CD4-positive, alpha-beta memory T cell (primary cell): ENCODE measurements at regions not wholly inside any gene's neighbourhood (a gene's known extent, or its start where the extent isn't known, plus 50 kb on each side); places are given as distances from the start of the nearest gene placed in this dataset.
A peak's percentile ranks its signal among the peaks of the same experiment; 100 is the strongest.

Experiments used
- CTCF ChIA-PET: fragments of 350-600 bp; sonication (Branson Sonifier 250); formaldehyde crosslinking; loops from one replicate; lab custom pipeline; 2021; ENCODE audit warnings: inconsistent platforms; ENCODE audit not compliant: partially characterized antibody; lab: Charles Lee
- POLR2A ChIA-PET: fragments of 350-600 bp; sonication (Branson Sonifier 250); formaldehyde crosslinking; loops from one replicate; lab custom pipeline; 2021; ENCODE audit not compliant: partially characterized antibody; lab: Charles Lee
- DNase-seq, 5 donors: peaks; one replicate each; pipeline versions ENCODE4 v3.0.0 to v3.0.0-alpha.2; 2020 to 2022; ENCODE audit warnings: mixed read lengths in 1 of 5
- H3K27ac ChIP-seq: one replicate; pipeline ENCODE4 v1.7.0; 2013; ENCODE audit warnings: low read depth, low read length
- H3K27me3 ChIP-seq: 2 replicates; pipeline ENCODE4 v1.7.0; 2013; ENCODE audit warnings: mild to moderate bottlenecking, low read length, moderate library complexity; ENCODE audit not compliant: insufficient read depth
- H3K36me3 ChIP-seq: 2 replicates; pipeline ENCODE4 v1.7.0; 2013; ENCODE audit warnings: mild to moderate bottlenecking, low read length, moderate library complexity; ENCODE audit not compliant: insufficient read depth
- H3K4me1 ChIP-seq: 2 replicates; pipeline ENCODE4 v1.7.0; 2013; ENCODE audit warnings: mild to moderate bottlenecking, low read length, moderate library complexity; ENCODE audit not compliant: insufficient read depth
- H3K4me3 ChIP-seq, 2 donors: one replicate each; pipeline ENCODE4 v1.7.0; 2013; ENCODE audit warnings: low read length in 2 of 2, mild to moderate bottlenecking in 1 of 2
- H3K9me3 ChIP-seq, 2 donors: one replicate each; pipeline ENCODE4 v1.7.0; 2013; ENCODE audit warnings: low read length in 2 of 2, control low read depth in 1 of 2; ENCODE audit not compliant: control insufficient read depth in 1 of 2
- H3K27ac Mint-ChIP-seq, 7 donors: one replicate each; pipeline ENCODE4 v1.8.0; 2020 to 2021; ENCODE audit warnings: mixed read lengths in 7 of 7, mild to moderate bottlenecking in 6 of 7, inconsistent platforms in 3 of 7, moderate library complexity in 3 of 7
- H3K27me3 Mint-ChIP-seq, 2 donors: one replicate each; pipeline ENCODE4 v1.8.0; 2020 to 2021; ENCODE audit warnings: mixed read lengths in 2 of 2
- H3K36me3 Mint-ChIP-seq, 2 donors: one replicate each; pipeline ENCODE4 v1.8.0; 2020 to 2021; ENCODE audit warnings: mixed read lengths in 2 of 2, inconsistent platforms in 1 of 2, mild to moderate bottlenecking in 1 of 2
- H3K4me1 Mint-ChIP-seq, 4 donors: one replicate each; pipeline ENCODE4 v1.8.0; 2020 to 2021; ENCODE audit warnings: mixed read lengths in 4 of 4, mild to moderate bottlenecking in 1 of 4
- H3K4me3 Mint-ChIP-seq, 8 donors: one replicate each; pipeline ENCODE4 v1.8.0; 2020 to 2021; ENCODE audit warnings: mixed read lengths in 8 of 8, mild to moderate bottlenecking in 7 of 8, moderate library complexity in 6 of 8, inconsistent platforms in 3 of 8
- H3K9me3 Mint-ChIP-seq, 8 donors: one replicate each; pipeline ENCODE4 v1.8.0; 2020 to 2021; ENCODE audit warnings: mixed read lengths in 8 of 8, mild to moderate bottlenecking in 5 of 8, inconsistent platforms in 3 of 8, moderate library complexity in 1 of 8
- intact Hi-C: fragments of 100-400 bp; cut with micrococcal nuclease; formaldehyde crosslinking; loops from one replicate; pipeline ENCODE4 v1.15.1; 2023

DNA sequence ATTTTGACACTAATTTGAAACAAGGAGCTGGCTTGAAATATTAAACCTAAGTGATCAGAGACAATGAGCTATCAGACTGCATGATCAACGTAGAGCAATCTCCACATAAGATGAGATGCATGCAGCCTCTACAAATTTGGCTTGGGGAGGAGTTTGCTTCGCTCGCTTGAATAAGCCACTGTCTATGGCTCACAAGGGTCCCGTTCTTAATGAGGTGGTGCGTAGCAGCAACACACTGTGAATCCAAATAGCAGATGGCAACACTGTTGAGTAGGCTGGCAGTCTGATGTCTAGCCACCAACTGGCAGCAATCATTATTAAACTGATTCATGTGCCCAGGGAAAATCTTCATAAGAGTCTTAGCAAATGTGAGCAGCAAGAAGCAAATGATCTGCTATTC, 125.4 kb upstream of the CCDC54 start:
- Mint-ChIP-seq H3K27me3 (peaks cover 2 to 5% of the 10 kb centered on the region in 2 donors), H3K9me3 (no peaks in the 10 kb centered on the region)

DNA sequence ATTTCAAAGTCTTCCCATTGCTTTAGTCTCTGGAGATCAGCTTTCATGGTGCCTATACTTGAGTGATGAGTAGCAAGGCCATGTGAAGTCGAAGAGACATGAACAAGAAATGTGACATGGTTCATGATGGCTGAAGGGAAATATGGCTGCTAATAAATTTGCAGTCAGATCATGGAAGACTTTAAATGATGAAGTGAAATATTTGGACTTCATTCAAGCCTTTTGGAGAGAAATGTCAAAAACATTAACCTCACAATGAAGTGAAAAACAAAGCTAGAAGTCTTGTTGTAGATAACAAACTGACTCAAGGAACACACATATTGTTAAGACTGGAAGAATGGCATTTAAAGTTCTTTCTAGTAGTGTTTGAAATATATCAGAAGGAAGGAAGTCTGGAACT, 120.3 kb upstream of the CCDC54 start:
- H3K4me1 Mint-ChIP-seq = no peaks in the 10 kb centered on the region
- no peak overlapping the region for H3K4me3 Mint-ChIP-seq
- Histone ChIP-seq H3K36me3 (no peaks in the 10 kb centered on the region), H3K27ac (no peak overlapping the region), H3K9me3 (no peaks in the 10 kb centered on the region), H3K4me1 (no peaks in the 10 kb centered on the region), H3K4me3 (no peak overlapping the region), H3K27me3 (no peaks in the 10 kb centered on the region)
- no peak overlapping the region for H3K27ac Mint-ChIP-seq
- ChIA-PET CTCF (no interaction called here), POLR2A (no interaction called here)
- peaks cover 11% of the 10 kb centered on the region in 2 donors for H3K27me3 Mint-ChIP-seq
- intact Hi-C loops = no loop called here
- DNase-seq = no peak
- H3K9me3 Mint-ChIP-seq = no peaks in the 10 kb centered on the region
- no peaks in the 10 kb centered on the region for H3K36me3 Mint-ChIP-seq

More for the DNA sequence above, 125.4 kb upstream of the CCDC54 start:
- H3K4me3 ChIP-seq = no peak overlapping the region
- DNase-seq = no peak
- H3K36me3 ChIP-seq = no peaks in the 10 kb centered on the region
- H3K4me1 Mint-ChIP-seq = no peaks in the 10 kb centered on the region
- H3K27ac Mint-ChIP-seq = no peak overlapping the region
- H3K27me3 ChIP-seq = no peaks in the 10 kb centered on the region
- ChIA-PET POLR2A (no interaction called here), CTCF (interaction anchor here (1.1 kb wide), 1 partner anchor 17 kb away, joined by 4 read pairs; no protein-coding TSS in a partner anchor)
- H3K9me3 ChIP-seq = no peaks in the 10 kb centered on the region
- H3K4me3 Mint-ChIP-seq = no peak overlapping the region
- H3K27ac ChIP-seq = no peak overlapping the region
- no peaks in the 10 kb centered on the region for H3K36me3 Mint-ChIP-seq
- intact Hi-C loops = no loop called here
- H3K4me1 ChIP-seq = no peaks in the 10 kb centered on the region

DNA sequence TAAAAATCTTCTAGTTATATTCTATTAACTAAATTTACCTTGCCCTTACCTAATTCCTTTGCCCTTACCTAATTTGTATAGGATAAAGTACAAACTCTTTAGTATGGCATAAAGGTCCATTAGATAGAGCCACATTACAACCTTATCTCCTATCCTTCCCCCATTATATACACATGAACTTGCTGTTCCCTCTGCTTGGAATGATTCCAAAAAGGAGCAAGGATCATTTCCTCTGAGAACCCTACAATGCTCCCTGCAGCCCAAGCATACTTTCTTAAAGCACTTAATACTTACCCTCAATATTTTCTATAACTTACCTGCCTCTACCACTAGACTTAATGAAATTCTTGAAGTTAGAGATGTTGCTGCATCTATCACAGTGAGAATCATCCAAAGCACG, 118.9 kb upstream of the CCDC54 start:
- Mint-ChIP-seq H3K9me3 (no peaks in the 10 kb centered on the region), H3K36me3 (no peaks in the 10 kb centered on the region), H3K4me1 (peaks cover 0 to 3% (median 2%) of the 10 kb centered on the region in 4 donors), H3K27me3 (peaks cover 11% of the 10 kb centered on the region in 2 donors), H3K27ac (no peak overlapping the region), H3K4me3 (no peak overlapping the region)
- H3K36me3 ChIP-seq = no peaks in the 10 kb centered on the region
- no peaks in the 10 kb centered on the region for H3K27me3 ChIP-seq
- POLR2A ChIA-PET = interaction anchor here (0.6 kb wide), 1 partner anchor 19 kb away, joined by 4 read pairs; no protein-coding TSS in a partner anchor
- no peak overlapping the region for H3K27ac ChIP-seq
- CTCF ChIA-PET = interaction anchor here (2.1 kb wide), 1 partner anchor 14 kb away, joined by 13 read pairs; no protein-coding TSS in a partner anchor
- H3K4me1 ChIP-seq = peaks cover 6% of the 10 kb centered on the region
- H3K9me3 ChIP-seq = no peaks in the 10 kb centered on the region
- DNase-seq = no peak
- H3K4me3 ChIP-seq = no peak overlapping the region
- intact Hi-C loops = no loop called here

DNA sequence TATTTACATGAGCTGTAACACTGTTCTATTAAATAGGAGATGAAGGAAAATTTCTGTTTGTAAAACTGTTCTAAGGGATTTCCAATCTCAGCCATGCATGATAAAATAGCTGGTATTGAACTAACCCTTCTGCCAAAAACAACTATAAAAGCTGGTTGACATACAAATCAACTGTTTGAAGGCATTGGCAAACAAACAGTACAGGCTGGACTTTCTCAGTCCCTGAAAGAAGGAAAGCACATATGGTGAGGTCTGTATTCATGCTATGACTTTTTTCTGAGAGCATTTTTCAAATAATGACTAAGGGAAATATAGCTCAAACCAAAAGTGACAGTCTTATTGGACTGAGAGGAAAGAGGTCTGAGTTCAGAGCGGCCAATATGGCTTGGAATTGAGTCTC, 117.0 kb upstream of the CCDC54 start:
- no peaks in the 10 kb centered on the region for H3K9me3 Mint-ChIP-seq
- H3K9me3 ChIP-seq = no peaks in the 10 kb centered on the region
- POLR2A ChIA-PET = no interaction called here

DNA sequence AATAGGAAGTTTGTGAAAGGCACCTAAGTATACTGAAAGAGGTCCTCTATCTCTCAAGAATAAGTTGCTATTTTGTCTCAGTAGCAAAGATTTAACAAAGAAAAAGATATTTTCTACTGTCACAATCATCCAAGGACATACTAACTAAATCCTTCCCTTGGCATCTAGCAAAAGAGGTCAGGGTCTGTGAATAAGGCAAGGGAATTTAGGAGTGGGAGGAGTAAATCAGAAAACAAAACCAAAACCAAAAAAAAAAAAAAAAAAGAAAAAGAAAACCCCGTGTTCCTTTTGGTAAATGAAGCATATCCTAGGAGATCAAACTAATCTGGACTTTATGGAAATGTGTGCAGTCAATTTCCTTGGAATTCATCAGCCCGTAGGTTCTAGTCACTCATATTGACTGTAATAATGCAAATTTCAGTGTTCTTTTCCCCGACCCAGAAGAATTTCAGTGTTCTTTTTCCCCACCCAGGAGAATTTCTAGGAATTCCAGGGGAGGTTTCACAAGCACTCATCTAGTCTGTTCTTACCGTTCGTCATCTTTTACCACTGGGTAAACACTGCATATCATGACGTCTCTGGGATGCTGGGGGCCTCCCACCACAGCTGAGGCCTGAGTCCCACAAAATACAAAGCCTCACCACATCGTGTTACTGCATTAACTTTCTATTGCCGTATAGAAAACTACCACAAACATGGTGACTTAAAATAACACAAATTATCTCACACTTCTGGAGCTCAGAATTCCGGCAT, 113.8 kb upstream of the CCDC54 start:
- H3K27me3 Mint-ChIP-seq = peaks cover 4 to 10% of the 10 kb centered on the region in 2 donors
- H3K36me3 Mint-ChIP-seq = no peaks in the 10 kb centered on the region
- peak overlapping the region; percentile 18 to 67 (median 46) for H3K4me3 Mint-ChIP-seq
- DNase-seq = no peak
- intact Hi-C loops = no loop called here
- H3K4me1 Mint-ChIP-seq = peaks cover 2 to 13% (median 7%) of the 10 kb centered on the region in 4 donors
- Histone ChIP-seq H3K36me3 (no peaks in the 10 kb centered on the region), H3K27me3 (no peaks in the 10 kb centered on the region), H3K4me3 (no peak overlapping the region), H3K9me3 (no peaks in the 10 kb centered on the region), H3K4me1 (peaks cover 10% of the 10 kb centered on the region), H3K27ac (no peak overlapping the region)
- CTCF ChIA-PET = no interaction called here
- POLR2A ChIA-PET = no interaction called here
- no peaks in the 10 kb centered on the region for H3K9me3 Mint-ChIP-seq
- H3K27ac Mint-ChIP-seq = no peak overlapping the region

More for the DNA sequence above, 117.0 kb upstream of the CCDC54 start:
- Mint-ChIP-seq H3K4me1 (peaks cover 2 to 13% (median 7%) of the 10 kb centered on the region in 4 donors), H3K27me3 (peaks cover 6 to 9% of the 10 kb centered on the region in 2 donors), H3K4me3 (no peak overlapping the region), H3K27ac (no peak overlapping the region), H3K36me3 (no peaks in the 10 kb centered on the region)
- CTCF ChIA-PET = interaction anchor here (2.1 kb wide), 1 partner anchor 12 kb away, joined by 13 read pairs; no protein-coding TSS in a partner anchor
- intact Hi-C loops = no loop called here
- Histone ChIP-seq H3K27me3 (no peaks in the 10 kb centered on the region), H3K4me3 (no peak overlapping the region), H3K4me1 (peaks cover 10% of the 10 kb centered on the region), H3K36me3 (no peaks in the 10 kb centered on the region), H3K27ac (no peak overlapping the region)
- no peak for DNase-seq

DNA sequence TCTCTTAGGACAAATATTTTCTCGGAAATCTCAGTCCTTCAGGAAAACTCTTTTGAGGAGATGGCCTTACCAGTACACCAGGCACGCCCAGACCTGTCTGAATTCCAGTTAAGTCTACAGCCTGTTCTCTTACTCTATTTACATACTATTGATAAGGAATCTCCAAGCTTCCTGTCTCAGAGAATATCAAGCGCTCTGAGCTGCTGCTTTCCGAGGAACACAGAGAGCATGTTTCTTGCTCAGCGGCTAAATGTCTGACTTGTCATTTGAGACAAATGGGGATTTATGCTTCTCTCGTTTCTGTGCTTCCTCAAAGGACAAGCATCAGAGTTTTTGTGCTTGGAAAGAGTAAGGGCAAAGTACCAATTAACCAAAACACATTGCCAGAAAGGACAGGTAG, 112.4 kb upstream of the CCDC54 start:
- ChIA-PET POLR2A (no interaction called here), CTCF (no interaction called here)
- H3K4me3 ChIP-seq = no peak overlapping the region
- no peaks in the 10 kb centered on the region for H3K27me3 ChIP-seq
- H3K4me1 Mint-ChIP-seq = peaks cover 2 to 13% (median 7%) of the 10 kb centered on the region in 4 donors
- H3K27ac Mint-ChIP-seq = no peak overlapping the region
- no peak overlapping the region for H3K4me3 Mint-ChIP-seq
- H3K9me3 ChIP-seq = no peaks in the 10 kb centered on the region
- intact Hi-C loops = no loop called here
- no peak overlapping the region for H3K27ac ChIP-seq
- no peaks in the 10 kb centered on the region for H3K9me3 Mint-ChIP-seq
- DNase-seq = no peak
- H3K4me1 ChIP-seq = peaks cover 10% of the 10 kb centered on the region
- H3K36me3 ChIP-seq = no peaks in the 10 kb centered on the region
- H3K27me3 Mint-ChIP-seq = peaks cover 0 to 8% of the 10 kb centered on the region in 2 donors
- no peaks in the 10 kb centered on the region for H3K36me3 Mint-ChIP-seq

DNA sequence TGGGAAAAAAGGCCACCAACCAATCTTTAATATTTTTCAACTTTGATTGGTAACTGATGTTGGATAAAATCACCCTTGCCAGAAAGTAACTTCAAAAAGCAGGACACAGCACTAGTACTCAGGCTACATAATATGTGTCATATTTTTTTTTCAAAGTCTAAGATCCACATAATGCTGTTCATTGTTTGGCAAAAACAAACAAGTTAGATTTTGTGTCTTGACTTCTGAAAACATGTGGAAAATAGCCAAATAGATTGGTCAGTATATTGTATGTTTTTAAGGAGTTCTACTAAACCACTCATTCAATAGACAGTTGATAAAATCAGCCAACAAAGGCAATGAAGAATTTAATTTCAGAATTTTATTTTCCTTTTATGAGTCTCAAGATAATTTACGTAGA, 111.7 kb upstream of the CCDC54 start:
- H3K36me3 ChIP-seq = no peaks in the 10 kb centered on the region
- H3K36me3 Mint-ChIP-seq = no peaks in the 10 kb centered on the region
- no peak for DNase-seq
- peaks cover 10% of the 10 kb centered on the region for H3K4me1 ChIP-seq
- H3K9me3 ChIP-seq = no peaks in the 10 kb centered on the region
- H3K4me1 Mint-ChIP-seq = peaks cover 2 to 13% (median 7%) of the 10 kb centered on the region in 4 donors
- H3K27ac Mint-ChIP-seq = no peak overlapping the region
- H3K9me3 Mint-ChIP-seq = no peaks in the 10 kb centered on the region
- intact Hi-C loops = no loop called here
- H3K4me3 ChIP-seq = no peak overlapping the region
- CTCF ChIA-PET = no interaction called here
- peaks cover 4 to 9% of the 10 kb centered on the region in 2 donors for H3K27me3 Mint-ChIP-seq
- H3K27me3 ChIP-seq = no peaks in the 10 kb centered on the region
- H3K27ac ChIP-seq = no peak overlapping the region
- H3K4me3 Mint-ChIP-seq = no peak overlapping the region
- POLR2A ChIA-PET = no interaction called here
